HG03280 (cell line): ENCODE measurements at regions not wholly inside any gene's neighbourhood (a gene's known extent, or its start where the extent isn't known, plus 50 kb on each side); places are given as distances from the start of the nearest gene placed in this dataset.

Experiments
- ATAC-seq: cut with Tn5 transposase; IDR thresholded peaks from one replicate; pipeline ENCODE4 v1.9.1; 2021; ENCODE audit warnings: mild to moderate bottlenecking, moderate library complexity; ENCODE audit not compliant: unreplicated experiment

DNA sequence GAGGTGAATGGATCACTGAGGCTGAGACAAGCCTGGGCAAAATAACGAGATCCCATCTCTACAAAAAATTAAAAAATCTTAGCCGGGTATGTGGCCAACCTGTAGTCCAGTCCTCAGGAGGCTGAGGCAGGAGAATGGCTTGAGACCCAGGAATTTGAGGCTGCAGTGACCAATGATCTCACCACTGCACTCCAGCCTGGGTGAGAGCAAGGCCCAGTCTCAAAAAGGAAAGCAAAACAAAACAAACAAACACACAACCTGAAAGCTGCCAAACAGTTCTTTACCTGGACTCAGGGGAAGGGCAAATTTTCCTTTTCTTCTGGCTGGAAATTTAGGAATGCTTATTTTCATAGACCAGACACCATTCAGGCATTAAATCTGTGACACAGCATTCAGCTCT is 163.1 kb upstream of the FAT1 start:
- ATAC-seq: no peak

DNA sequence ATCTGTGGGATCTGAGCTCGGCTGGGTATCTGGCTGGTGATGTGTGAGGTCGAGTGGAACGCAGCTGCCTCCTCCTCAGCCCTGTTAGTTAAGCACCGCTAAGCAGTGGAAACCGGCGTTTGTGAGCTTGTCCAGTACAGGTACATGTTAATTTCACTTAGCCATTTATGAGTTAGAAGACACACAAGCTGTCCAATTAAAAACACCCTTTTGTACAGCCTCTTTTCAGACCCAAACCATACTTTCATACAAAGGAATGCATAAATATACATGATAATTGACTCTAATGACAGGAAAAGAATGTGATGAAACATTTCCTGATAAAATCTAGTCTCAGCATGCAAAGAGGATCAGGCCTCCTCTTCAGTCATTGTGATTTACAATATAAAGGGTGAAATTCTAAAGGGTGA is 163.6 kb upstream of the FAT1 start:
- no peak for ATAC-seq

DNA sequence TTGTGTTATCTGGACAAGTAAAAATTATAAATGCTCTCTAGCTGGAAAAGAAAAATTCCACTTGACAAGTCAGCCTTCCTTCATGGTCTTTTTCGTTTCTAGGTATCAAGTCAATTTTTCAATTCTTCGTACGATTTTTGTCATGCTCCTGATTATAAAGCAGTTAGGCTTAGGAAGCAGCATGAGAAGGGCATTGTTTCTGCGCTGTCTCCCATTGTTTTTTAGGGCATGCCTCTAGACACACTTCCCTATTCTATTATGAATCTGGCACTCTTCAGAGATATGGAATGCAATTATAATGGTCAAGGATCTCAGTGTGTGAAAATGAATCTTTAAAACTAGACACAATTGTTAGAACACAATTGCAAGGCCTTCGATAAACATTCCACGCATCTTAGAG is 164.1 kb upstream of the FAT1 start:
- no peak for ATAC-seq

DNA sequence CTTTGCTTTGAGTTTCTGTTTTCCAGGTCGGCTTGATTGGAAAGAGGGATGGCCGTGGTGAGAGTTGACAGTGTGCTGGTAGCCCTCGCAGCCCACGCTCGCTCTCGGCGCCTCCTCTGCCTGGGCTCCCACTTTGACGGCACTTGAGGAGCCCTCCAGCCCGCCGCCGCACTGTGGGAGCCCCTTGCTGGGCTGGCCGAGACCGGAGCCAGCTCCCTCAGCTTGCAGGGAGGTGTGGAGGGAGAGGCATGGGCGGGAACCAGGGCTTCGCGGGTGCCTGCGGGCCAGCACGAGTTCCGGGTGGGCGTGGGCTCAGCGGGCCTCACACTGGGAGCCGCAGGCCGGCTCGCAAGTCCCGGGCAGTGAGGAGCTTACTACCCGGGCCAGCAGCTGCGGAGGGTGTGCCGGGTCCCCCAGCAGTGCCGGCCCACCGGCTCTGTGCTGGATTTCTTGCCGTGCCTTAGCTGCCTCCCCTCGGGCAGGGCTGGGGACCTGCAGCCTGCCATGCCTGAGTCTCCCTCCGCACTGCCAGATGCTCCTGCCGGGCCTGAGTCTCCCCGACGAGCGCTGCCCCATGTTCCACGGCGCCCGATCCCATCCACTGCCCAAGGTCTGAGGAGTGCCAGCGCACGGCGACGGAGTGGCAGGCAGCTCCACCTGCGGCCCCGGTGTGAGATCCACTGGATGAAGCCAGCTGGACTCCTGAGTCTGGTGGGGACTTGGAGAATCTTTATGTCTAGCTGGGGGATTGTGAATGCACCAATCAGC is 166.4 kb upstream of the FAT1 start:
- ATAC-seq: no peak

DNA sequence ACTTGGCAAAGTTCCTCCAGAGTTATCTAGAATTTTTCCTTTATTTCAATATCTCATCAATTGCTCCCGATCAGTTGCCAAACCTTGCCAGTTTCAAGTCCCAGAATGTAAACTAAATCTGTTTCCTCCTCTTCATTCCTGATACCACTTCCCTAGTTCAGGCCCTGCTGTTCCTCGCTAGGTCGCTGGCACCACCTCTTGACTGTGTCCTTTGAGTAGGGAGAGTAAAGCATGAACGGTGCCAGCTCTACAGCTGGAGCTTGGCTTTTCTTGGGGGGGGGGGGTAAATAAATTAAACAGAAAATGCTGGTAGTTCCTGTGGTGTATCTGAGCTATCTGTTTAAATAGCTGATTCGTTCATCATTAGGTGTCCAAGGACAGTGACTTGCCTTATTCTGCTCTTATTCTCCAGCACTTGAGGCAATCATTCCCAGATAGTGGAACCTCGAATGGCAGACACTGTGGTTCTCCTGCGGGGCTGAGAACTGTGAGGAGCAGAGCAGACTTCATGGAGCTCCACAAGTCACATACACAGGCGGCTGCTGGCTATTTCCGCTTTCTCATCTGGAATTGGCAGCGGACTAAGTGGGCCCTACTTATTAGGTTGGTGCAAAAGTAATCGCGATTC is 168.3 kb upstream of the FAT1 start:
- no peak for ATAC-seq

DNA sequence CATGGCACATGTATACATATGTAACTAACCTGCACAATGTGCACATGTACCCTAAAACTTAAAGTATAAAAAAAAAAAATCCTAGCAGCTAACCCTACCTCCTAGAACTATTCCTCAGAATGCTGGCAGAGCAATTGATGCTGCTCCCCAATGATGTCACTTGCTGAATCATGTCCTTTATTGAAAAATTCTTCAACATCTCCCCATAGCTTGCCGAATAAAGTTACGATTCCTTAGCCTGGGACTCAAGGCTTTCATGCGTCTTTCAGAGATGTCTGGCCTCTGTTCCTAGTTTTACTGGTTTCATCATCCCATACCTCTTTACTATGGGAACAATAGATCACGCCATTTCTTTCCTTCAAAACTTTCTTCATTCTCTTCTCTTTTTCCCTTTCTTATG is 174.7 kb upstream of the FAT1 start:
- ATAC-seq: no peak

DNA sequence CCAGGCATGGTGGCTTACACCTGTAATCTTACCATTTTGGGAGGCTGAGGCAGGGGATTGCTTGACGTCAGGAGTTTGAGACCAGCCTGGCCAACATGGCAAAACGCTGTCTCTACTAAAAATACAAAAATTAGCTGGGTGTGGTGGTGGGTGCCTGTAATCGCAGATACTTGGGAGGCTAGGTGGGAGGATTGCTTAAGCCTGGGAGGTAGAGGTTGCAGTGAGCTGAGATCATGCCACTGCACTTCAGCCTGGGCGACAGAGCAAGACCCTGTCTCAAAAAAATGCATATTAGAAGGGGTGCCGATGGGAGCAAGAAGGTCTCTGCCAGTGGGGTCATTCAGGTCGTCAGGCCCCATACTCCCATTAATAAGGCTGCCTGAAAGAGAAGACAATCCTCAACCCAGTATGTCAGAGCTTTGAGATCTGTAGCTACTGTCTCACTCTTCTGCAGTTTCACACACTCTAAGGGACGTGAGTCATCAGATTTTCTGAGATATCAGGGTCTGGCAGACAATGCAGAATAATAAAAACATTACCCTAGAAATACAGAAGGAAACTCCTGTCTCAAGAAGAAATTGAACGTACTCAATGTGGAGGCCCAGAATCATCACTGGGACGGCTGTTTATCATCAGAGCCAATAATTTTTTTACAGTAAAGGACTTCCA is 176.7 kb upstream of the FAT1 start:
- no peak for ATAC-seq

DNA sequence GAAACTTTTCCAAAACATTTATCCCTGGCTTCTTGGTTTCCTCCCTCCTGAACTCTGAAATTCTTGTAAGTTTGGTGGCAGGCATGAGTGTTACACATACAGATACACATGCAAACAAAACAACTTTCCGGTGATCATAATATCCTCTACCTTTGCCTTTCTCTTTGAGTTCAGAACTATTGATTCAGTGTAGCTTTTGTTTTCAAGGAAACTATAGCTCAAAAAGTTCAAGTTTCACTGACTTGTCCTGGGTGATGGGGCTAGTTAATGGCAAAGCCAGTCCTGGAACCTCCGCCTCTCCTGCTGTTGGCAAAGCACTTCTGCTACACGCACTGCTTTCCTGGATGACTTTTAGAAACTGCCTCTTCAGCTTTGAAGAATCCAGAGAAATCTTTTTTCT is 177.3 kb upstream of the FAT1 start:
- no peak for ATAC-seq

DNA sequence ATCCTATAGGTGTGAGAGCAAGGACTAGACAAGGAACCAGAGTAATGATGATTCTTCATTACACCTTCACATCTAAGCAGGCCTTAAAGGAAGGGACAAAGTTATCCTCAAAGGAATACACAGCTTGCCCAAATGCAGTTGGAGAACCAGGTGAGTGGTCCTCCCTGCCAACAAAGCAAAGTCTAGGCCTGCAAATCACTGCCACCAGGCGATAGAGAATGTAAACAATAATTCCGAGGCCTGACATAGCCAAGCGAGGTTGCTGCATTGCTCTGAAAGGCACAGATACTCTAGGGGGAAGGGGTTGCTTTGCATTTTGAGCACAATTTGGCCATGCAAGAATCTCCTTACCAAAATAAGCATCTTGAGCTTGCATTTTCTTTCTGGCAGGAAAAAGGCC is 178.2 kb upstream of the FAT1 start:
- ATAC-seq: no peak

DNA sequence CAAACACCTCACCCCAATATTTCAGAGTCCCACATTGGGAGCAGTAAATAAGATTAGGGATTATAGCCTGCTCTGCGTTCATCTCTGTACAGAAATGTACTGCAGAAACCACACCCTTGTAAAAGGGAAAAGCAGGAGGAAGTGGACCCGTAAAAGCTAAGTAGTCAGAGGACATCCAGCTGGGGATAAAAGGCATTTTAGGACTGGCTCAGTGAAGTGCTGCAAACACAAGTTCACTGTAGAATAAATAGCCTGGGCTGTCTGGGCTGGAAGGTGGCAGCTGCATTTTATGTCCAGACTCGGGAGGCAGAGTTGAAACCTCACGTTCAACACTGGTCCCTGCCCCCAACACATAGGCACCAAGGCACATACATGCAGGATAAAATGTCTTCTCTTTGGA is 178.7 kb upstream of the FAT1 start:
- ATAC-seq: no peak

DNA sequence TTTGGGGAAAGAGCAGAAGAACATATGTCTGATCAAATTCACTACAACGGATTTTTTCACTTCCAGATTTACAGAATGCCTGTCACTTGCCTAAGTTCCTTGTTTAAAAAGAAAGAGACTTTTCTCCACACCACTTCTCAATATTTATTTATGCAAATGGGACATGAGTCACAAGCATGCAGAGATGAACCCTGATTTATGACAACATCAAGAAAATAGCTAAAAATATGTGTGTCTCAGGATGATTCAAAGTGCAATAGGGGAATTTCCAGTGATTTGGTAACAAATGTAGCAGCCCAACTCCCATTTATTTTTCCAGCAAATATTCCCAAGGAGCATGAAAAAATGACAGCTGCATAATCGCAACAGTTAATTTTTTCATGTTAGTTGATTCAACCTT is 180.4 kb upstream of the FAT1 start:
- ATAC-seq: no peak

DNA sequence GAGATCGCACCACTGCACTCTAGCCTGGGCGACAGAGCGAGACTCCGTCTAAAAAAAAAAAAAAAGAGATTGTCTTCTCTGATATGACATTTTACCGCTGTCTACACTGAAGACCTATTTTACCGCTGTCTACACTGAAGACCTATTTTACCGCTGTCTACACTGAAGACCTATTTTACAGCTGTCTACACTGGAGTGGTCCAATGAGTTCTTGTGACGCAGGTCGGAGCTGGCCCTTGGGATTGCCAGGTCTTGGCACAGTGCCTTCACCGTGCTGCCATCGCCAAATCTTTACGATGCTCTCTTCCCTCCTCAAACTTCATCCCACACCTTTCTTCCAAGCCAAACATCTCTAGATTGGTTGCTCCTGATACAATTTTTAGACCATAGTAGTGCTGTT is 183.1 kb upstream of the FAT1 start:
- ATAC-seq: no peak

DNA sequence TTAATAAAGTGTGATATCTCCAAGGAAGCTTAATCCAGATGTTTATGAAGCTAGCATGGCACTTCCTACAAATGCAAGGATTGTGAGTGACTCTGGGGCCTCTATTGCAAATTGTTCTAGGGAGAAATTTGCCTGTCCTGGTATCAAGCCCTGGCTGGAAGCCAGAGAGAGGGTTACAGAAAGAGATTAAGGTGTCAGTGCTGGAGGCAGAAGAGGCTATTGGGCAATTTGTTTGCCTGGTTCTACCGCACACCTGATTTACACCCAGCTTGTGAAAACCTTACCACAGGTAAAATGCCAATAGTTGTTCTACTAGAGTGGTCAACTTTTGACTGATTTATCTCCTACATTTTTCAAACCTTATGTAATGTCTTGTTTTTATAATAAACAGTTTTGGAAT is 186.7 kb upstream of the FAT1 start:
- ATAC-seq: no peak

DNA sequence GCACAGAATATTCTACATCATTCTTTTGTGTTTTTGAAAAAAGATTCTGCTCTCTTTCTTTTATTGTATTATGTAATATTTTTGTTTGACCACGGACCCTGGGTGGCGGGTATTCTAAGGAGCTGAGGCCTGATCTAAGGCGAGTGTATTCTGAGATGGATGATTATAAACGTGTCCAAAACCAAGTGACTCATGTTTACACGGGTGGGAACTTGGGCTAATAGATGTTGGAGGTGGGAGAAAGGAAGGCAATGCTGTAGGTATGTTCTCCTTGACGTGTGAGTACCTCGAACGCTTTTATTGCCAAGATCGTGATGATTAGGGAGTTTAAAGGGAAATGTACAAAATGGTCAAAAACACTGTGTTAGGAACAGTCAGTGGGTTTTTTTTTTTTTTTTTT is 188.9 kb upstream of the FAT1 start:
- no peak for ATAC-seq

DNA sequence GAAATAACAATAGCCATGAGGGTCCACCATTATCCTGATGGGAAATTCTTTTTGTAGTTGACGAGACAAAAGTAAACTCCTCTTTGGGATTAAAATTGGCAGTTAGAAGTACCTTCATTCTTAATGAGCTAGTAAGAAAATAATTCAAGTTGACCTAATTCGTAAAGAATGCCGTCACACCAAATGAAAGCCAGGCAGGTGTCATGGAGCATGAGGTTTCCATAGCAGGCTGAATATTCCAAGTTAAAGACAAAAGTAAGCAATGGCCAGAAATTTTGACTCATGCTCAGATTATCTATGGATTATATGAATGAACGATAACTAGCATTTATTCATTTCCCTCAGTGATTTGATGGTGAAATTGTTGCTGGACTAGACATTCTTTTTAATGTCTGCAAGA is 192.2 kb upstream of the FAT1 start:
- no peak for ATAC-seq

DNA sequence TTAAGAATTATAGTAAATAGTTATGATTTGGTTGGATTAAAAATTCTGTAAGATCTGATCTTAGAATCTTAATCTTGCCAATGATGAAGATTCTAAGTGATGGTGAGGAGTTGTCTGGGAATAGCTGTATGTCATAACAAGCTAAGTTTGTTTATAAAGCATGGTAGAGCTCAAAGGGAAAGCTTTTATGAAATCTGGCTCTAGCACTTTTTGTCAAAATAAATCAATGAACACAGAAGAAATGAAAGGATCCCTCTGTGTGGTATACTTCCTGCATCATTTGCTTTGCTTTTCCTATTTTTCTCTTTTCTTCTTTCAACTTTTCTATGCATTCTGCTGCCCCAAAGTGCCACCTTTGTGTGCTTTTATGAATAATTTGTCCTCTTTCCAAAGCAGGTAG is 193.5 kb upstream of the FAT1 start:
- no peak for ATAC-seq

DNA sequence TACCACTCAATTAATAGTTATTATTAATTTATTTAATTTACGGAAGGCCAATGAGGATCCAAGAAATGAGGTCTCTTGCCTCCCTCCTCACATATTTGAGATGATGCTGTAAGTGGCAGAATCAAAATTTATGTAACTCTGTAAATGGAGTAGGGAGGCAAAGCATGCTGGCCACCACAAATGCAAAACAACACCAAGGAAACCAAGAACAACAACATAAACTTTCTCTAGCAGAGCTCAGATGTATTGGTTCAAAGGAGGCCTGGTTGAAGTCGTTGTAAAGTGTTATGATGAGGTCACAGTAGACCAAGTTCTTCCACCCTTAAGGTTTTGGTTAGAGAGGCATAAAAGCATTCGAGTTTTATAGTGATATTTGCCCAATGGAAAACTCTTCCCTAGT is 194.8 kb upstream of the FAT1 start:
- ATAC-seq: no peak

DNA sequence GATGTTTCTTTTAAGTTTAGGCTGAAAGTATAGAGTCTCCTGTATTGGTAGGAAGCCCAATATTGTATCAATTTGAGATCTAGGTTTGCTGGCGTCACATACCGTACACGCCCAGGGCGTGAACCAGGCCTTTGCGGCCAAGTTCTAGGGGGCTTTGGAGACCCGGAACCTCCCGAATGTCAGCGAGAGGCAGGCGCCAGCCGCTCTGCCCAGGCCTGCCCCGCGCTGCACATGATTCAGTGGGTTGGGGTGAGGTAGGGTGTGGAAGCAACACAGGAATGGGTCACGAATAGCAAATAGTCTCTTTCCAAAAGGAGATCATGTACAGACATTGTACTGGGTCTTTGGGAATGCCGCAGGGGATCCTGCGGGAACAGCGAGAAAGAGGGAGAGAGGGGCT is 195.7 kb upstream of the FAT1 start:
- no peak for ATAC-seq

DNA sequence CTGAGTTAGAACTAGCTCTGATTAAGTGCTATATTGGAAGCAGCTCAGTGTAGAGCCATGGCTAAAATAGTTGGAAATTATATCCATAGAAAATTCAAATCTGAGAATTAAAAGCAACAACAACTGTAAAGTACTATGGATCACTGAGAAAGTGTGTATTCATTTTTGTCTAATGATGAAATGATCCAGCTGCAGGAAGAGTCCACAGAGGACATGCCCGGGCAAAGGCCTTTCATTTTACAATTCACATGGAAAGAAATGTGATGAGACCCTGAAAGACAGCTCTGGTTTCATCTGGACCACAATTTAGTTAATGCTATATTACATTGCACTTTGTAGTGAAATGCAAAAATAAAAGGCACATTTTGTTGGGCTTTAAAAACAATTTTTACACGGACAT is 196.8 kb upstream of the FAT1 start:
- ATAC-seq: no peak

DNA sequence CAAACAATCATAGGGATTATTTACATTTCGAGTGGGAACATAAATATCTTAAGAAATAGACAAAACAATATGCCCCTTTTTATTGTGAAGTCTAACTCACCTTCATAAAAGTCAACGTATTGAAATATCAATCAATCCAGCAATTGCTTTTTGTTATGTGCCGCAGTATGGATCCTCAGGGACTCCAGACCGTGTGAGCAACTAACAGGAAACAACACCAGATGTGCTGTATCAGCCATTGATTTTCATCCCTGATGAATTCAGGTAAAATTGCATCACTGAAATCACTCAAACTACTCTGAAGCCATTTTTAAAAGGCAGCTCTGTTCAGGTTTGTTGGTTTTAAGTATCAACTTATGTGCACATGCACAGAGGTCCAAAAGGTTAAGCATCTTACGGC is 197.3 kb upstream of the FAT1 start:
- no peak for ATAC-seq

DNA sequence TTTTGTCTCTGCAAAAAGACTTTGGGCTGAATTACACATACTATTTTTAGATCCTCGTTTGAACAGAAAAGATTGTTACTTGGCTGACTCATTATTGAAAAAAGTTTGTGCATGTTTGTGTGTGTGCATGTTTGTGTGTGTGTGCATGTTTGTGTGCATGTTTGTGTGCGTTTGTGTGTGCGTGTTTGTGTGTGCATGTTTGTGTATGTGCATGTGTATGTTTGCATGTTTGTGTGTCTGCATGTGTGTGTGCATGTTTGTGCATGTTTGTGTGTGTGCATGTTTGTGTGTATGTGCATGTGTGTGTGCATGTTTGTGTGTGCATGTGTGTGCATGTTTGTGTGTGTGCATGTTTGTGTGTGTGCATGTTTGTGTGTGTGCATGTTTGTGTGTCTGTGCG is 201.1 kb upstream of the FAT1 start:
- ATAC-seq: no peak

DNA sequence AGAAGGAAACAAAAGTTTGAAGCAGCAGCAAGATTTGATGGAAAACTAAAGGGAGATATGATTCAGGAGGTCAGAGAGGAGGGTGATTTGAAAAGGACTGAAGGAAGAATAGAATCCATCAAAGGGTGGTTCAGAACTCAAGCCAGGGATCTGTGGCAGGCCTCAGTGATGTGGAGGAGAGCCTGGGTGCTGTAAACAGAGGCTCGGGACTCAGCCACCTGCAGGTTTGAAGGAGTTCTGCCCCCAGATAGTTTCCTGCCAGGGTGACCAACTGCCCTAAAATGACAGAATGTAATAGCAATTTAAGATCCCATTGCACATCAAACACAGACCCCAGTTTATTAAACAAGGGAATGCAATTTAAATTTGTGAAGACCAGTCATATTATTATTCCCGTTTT is 204.0 kb upstream of the FAT1 start:
- no peak for ATAC-seq
